Bronchial epithelial cell (primary cell): ENCODE measurements at regions not wholly inside any gene's neighbourhood (a gene's known extent, or its start where the extent isn't known, plus 50 kb on each side); places are given as distances from the start of the nearest gene placed in this dataset.

Experiments
- DNase-seq: peaks from one replicate; pipeline ENCODE4 v3.0.0-alpha.2; 2010; ENCODE audit warnings: low read depth
- FAIRE-seq: peaks from 2 replicates; lab custom pipeline; 2011; peaks lifted over from hg19 to GRCh38; lab: Jason Lieb, UNC
- H3K27me3 ChIP-seq: 2 replicates; pipeline ENCODE4 v1.5.1; 2011; ENCODE audit warnings: low read length; ENCODE audit not compliant: control insufficient read depth, insufficient read depth
- H3K36me3 ChIP-seq: 2 replicates; pipeline ENCODE4 v1.5.1; 2011; ENCODE audit warnings: low read length; ENCODE audit not compliant: control insufficient read depth, insufficient read depth
- H3K4me3 ChIP-seq: 2 replicates; pipeline ENCODE4 v1.5.1; 2011; ENCODE audit warnings: mild to moderate bottlenecking, low read depth, low read length, control low read depth
- CTCF ChIP-seq: IDR thresholded peaks from 2 replicates; pipeline ENCODE4 v1.5.1; 2011; ENCODE audit warnings: mild to moderate bottlenecking, moderate library complexity, low read length, control low read depth, inconsistent platforms; ENCODE audit not compliant: insufficient read depth, severe bottlenecking

- FAIRE-seq (no peak), DNase-seq (no peak)
- Histone ChIP-seq H3K36me3 (no peaks in the 10 kb centered on the region), H3K27me3 (no peaks in the 10 kb centered on the region), H3K4me3 (no peak overlapping the region)
- TF ChIP-seq CTCF = no peak
Observed at GRCh38 chr4:126603210-126603609, 1029.5 kb upstream of the INTU start.

- FAIRE-seq = no peak
- H3K4me3 ChIP-seq = no peak overlapping the region
- no peak for DNase-seq
Observed at GRCh38 chr4:126603825-126604224, 1028.9 kb upstream of the INTU start.

GRCh38 chr4:126604268-126604867 is 1028.4 kb upstream of the INTU start:
- TF ChIP-seq CTCF = peak; percentile 59
- DNase-seq (peak; percentile 29), FAIRE-seq (no peak)
- Histone ChIP-seq H3K36me3 (no peaks in the 10 kb centered on the region), H3K4me3 (no peak overlapping the region), H3K27me3 (no peaks in the 10 kb centered on the region)

More at GRCh38 chr4:126603825-126604224, 1028.9 kb upstream of the INTU start:
- no peaks in the 10 kb centered on the region for H3K36me3 ChIP-seq
- TF ChIP-seq CTCF = no peak
- H3K27me3 ChIP-seq = no peaks in the 10 kb centered on the region

- TF ChIP-seq CTCF = no peak
Observed at GRCh38 chr4:126610933-126611332, 1021.8 kb upstream of the INTU start.

GRCh38 chr4:126611900-126612299 is 1020.9 kb upstream of the INTU start:
- DNase-seq = peak; percentile 77
- no peak for TF ChIP-seq CTCF
- H3K27me3 ChIP-seq = no peaks in the 10 kb centered on the region
- no peaks in the 10 kb centered on the region for H3K36me3 ChIP-seq
- no peak overlapping the region for H3K4me3 ChIP-seq
- no peak for FAIRE-seq

More at GRCh38 chr4:126610933-126611332, 1021.8 kb upstream of the INTU start:
- H3K4me3 ChIP-seq = no peak overlapping the region
- H3K27me3 ChIP-seq = no peaks in the 10 kb centered on the region
- FAIRE-seq = no peak
- no peaks in the 10 kb centered on the region for H3K36me3 ChIP-seq
- no peak for DNase-seq

GRCh38 chr4:126614356-126614855 is 1018.4 kb upstream of the INTU start:
- no peak for TF ChIP-seq CTCF
- FAIRE-seq = no peak
- Histone ChIP-seq H3K27me3 (no peaks in the 10 kb centered on the region), H3K36me3 (no peaks in the 10 kb centered on the region), H3K4me3 (no peak overlapping the region)
- DNase-seq = no peak
